CD14-positive monocyte (primary cell): ENCODE measurements at regions not wholly inside any gene's neighbourhood (a gene's known extent, or its start where the extent isn't known, plus 50 kb on each side); places are given as distances from the start of the nearest gene placed in this dataset.

Experiments used
- DNase-seq, 3 donors: peaks; one replicate each; pipeline ENCODE4 v3.0.0-alpha.2; 2011 to 2022
- H2AFZ ChIP-seq: 2 replicates; pipeline ENCODE4 v1.6.0; 2012; ENCODE audit warnings: mild to moderate bottlenecking, low read depth, low read length, inconsistent platforms; ENCODE audit not compliant: insufficient read depth, poor library complexity, severe bottlenecking
- H3K27ac ChIP-seq, 2 donors: 1 replicate in 1 of 2; 2 replicates in 1 of 2; pipeline ENCODE4 v1.5.1; 2012 to 2013; ENCODE audit warnings: low read length in 2 of 2, control low read depth in 1 of 2, inconsistent platforms in 1 of 2, low read depth in 1 of 2, mild to moderate bottlenecking in 1 of 2
- H3K27me3 ChIP-seq, 2 donors: one replicate each; pipeline versions ENCODE4 v1.6.0 to v1.6.1; 2011 to 2013; ENCODE audit warnings: low read length in 2 of 2; ENCODE audit not compliant: control insufficient read depth in 2 of 2, insufficient read depth in 2 of 2
- H3K36me3 ChIP-seq, 2 donors: replicated peaks in 1 of 2; 1 replicate in 1 of 2; 2 replicates in 1 of 2; pipeline versions ENCODE4 v1.5.1 to v1.6.1; 2012 to 2013; ENCODE audit warnings: low read length in 2 of 2, control low read depth in 1 of 2, inconsistent platforms in 1 of 2, mild to moderate bottlenecking in 1 of 2; ENCODE audit not compliant: insufficient read depth in 2 of 2, control insufficient read depth in 1 of 2
- H3K4me1 ChIP-seq, 2 donors: 1 replicate in 1 of 2; 2 replicates in 1 of 2; pipeline versions ENCODE4 v1.5.1 to v1.6.1; 2012 to 2013; ENCODE audit warnings: low read length in 2 of 2, control low read depth in 1 of 2, inconsistent platforms in 1 of 2, mild to moderate bottlenecking in 1 of 2, moderate library complexity in 1 of 2; ENCODE audit not compliant: insufficient read depth in 2 of 2, control insufficient read depth in 1 of 2
- H3K4me2 ChIP-seq: replicated peaks from 2 replicates; pipeline ENCODE3; 2012; ENCODE audit warnings: low read length, moderate library complexity, mild to moderate bottlenecking; ENCODE audit not compliant: poor library complexity, severe bottlenecking; ENCODE audit errors: extremely low read depth
- H3K4me3 ChIP-seq, 3 experiments: fragments of 200-600 bp in 1 of 3; sonication (generic) in 1 of 3; replicated peaks in 1 of 3; 1 replicate in 2 of 3; 2 replicates in 1 of 3; pipeline ENCODE4 v1.5.1; 2011 to 2013; ENCODE audit warnings: low read length in 3 of 3, mild to moderate bottlenecking in 3 of 3, control low read depth in 2 of 3, low read depth in 2 of 3, inconsistent platforms in 1 of 3, moderate library complexity in 1 of 3
- H3K79me2 ChIP-seq: 2 replicates; pipeline ENCODE4 v1.6.0; 2012; ENCODE audit warnings: mild to moderate bottlenecking, control low read depth, inconsistent platforms, low read length, moderate library complexity; ENCODE audit not compliant: insufficient read depth
- H3K9ac ChIP-seq: 2 replicates; pipeline ENCODE4 v1.6.0; 2017; ENCODE audit warnings: low read length, mild to moderate bottlenecking; ENCODE audit not compliant: insufficient read depth, poor library complexity, severe bottlenecking
- H3K9me3 ChIP-seq, 2 donors: replicated peaks in 1 of 2; 1 replicate in 1 of 2; 2 replicates in 1 of 2; pipeline versions ENCODE4 v1.5.1 to v1.6.1; 2012 to 2013; ENCODE audit warnings: low read length in 2 of 2, control low read depth in 1 of 2; ENCODE audit not compliant: control insufficient read depth in 1 of 2, insufficient read depth in 1 of 2
- H4K20me1 ChIP-seq: 2 replicates; pipeline ENCODE4 v1.6.0; 2012; ENCODE audit warnings: mild to moderate bottlenecking, low read length, control low read depth, moderate library complexity; ENCODE audit not compliant: insufficient read depth
- H3K27ac Mint-ChIP-seq, 7 donors: one replicate each; pipeline ENCODE4 v1.8.0; 2020; ENCODE audit warnings: mild to moderate bottlenecking in 7 of 7, mixed read lengths in 7 of 7, moderate library complexity in 6 of 7, inconsistent platforms in 2 of 7
- H3K27me3 Mint-ChIP-seq, 3 donors: one replicate each; pipeline ENCODE4 v1.8.0; 2021 to 2022; ENCODE audit warnings: low read depth in 3 of 3, mild to moderate bottlenecking in 3 of 3, mixed read lengths in 3 of 3, moderate library complexity in 3 of 3, inconsistent platforms in 1 of 3
- H3K36me3 Mint-ChIP-seq, 2 donors: one replicate each; pipeline ENCODE4 v1.8.0; 2020; ENCODE audit warnings: mixed read lengths in 2 of 2, inconsistent platforms in 1 of 2, mild to moderate bottlenecking in 1 of 2
- H3K4me1 Mint-ChIP-seq: one replicate; pipeline ENCODE4 v1.8.0; 2020; ENCODE audit warnings: mild to moderate bottlenecking, mixed read lengths
- H3K4me3 Mint-ChIP-seq, 2 donors: one replicate each; pipeline ENCODE4 v1.8.0; 2020; ENCODE audit warnings: mild to moderate bottlenecking in 2 of 2, mixed read lengths in 2 of 2, moderate library complexity in 1 of 2
- H3K9me3 Mint-ChIP-seq, 7 donors: one replicate each; pipeline ENCODE4 v1.8.0; 2020 to 2022; ENCODE audit warnings: mixed read lengths in 7 of 7, mild to moderate bottlenecking in 6 of 7, moderate library complexity in 6 of 7, inconsistent platforms in 2 of 7
- WGBS: methylation state at CpG from one replicate; pipeline ENCODE4 v1.1.5; 2013; ENCODE audit warnings: missing lambda C conversion rate; ENCODE audit not compliant: insufficient coverage; 5-methylcytosine and 5-hydroxymethylcytosine counted together
- intact Hi-C, 2 donors: fragments of 100-400 bp; cut with micrococcal nuclease; formaldehyde crosslinking; loops; one replicate each; pipeline versions ENCODE4 v1.15.0 to v1.15.1; 2023
- TF ChIP-seq, protein P1 (sequence below): fragments of 200-600 bp; IDR thresholded peaks from one replicate; pipeline ENCODE4 v1.8.0; 2022; ENCODE audit warnings: antibody characterized with exemption, mild to moderate bottlenecking

GRCh38 chr4:62797221-62797620, 1597.1 kb downstream of the ADGRL3 start:
- no peaks in the 10 kb centered on the region for H3K27me3 ChIP-seq
- H2AFZ ChIP-seq: no peak overlapping the region
- TF ChIP-seq, protein P1, sequence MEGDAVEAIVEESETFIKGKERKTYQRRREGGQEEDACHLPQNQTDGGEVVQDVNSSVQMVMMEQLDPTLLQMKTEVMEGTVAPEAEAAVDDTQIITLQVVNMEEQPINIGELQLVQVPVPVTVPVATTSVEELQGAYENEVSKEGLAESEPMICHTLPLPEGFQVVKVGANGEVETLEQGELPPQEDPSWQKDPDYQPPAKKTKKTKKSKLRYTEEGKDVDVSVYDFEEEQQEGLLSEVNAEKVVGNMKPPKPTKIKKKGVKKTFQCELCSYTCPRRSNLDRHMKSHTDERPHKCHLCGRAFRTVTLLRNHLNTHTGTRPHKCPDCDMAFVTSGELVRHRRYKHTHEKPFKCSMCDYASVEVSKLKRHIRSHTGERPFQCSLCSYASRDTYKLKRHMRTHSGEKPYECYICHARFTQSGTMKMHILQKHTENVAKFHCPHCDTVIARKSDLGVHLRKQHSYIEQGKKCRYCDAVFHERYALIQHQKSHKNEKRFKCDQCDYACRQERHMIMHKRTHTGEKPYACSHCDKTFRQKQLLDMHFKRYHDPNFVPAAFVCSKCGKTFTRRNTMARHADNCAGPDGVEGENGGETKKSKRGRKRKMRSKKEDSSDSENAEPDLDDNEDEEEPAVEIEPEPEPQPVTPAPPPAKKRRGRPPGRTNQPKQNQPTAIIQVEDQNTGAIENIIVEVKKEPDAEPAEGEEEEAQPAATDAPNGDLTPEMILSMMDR: no peak
- H3K27me3 Mint-ChIP-seq: no peaks in the 10 kb centered on the region
- no peak overlapping the region for H3K27ac ChIP-seq
- H3K9ac ChIP-seq: no peak overlapping the region
- DNase-seq: no peak
- intact Hi-C loops: no loop called here
- no peaks in the 10 kb centered on the region for H4K20me1 ChIP-seq
- no peaks in the 10 kb centered on the region for H3K36me3 ChIP-seq
- H3K9me3 Mint-ChIP-seq: peaks cover 0 to 2% (median 0%) of the 10 kb centered on the region in 7 donors
- no CpG with 5 or more reads among the region's 1 CpG for WGBS
- H3K4me2 ChIP-seq: no peak overlapping the region
- H3K4me3 ChIP-seq: no peak overlapping the region
- H3K4me1 Mint-ChIP-seq: no peaks in the 10 kb centered on the region
- H3K79me2 ChIP-seq: no peaks in the 10 kb centered on the region
- no peak overlapping the region for H3K4me3 Mint-ChIP-seq
- H3K4me1 ChIP-seq: no peaks in the 10 kb centered on the region
- H3K9me3 ChIP-seq: no peaks in the 10 kb centered on the region
- H3K27ac Mint-ChIP-seq: no peak overlapping the region
- H3K36me3 Mint-ChIP-seq: no peaks in the 10 kb centered on the region

GRCh38 chr4:62791386-62791785, 1591.3 kb downstream of the ADGRL3 start:
- Histone ChIP-seq H3K4me2 (no peak overlapping the region), H3K36me3 (no peaks in the 10 kb centered on the region), H3K9ac (no peak overlapping the region), H2AFZ (no peak overlapping the region), H4K20me1 (no peaks in the 10 kb centered on the region), H3K27ac (no peak overlapping the region), H3K27me3 (no peaks in the 10 kb centered on the region), H3K79me2 (no peaks in the 10 kb centered on the region), H3K4me3 (no peak overlapping the region), H3K4me1 (no peaks in the 10 kb centered on the region), H3K9me3 (no peaks in the 10 kb centered on the region)
- DNase-seq: no peak
- H3K4me1 Mint-ChIP-seq: no peaks in the 10 kb centered on the region
- intact Hi-C loops: no loop called here
- no peak overlapping the region for H3K27ac Mint-ChIP-seq
- WGBS: no CpG with 5 or more reads among the region's 2 CpGs
- H3K9me3 Mint-ChIP-seq: peaks cover 0 to 7% (median 0%) of the 10 kb centered on the region in 7 donors
- H3K36me3 Mint-ChIP-seq: no peaks in the 10 kb centered on the region
- H3K4me3 Mint-ChIP-seq: no peak overlapping the region
- TF ChIP-seq, protein P1: no peak
- H3K27me3 Mint-ChIP-seq: no peaks in the 10 kb centered on the region
